HT-29 (cell line): ENCODE measurements at regions not wholly inside any gene's neighbourhood (a gene's known extent, or its start where the extent isn't known, plus 50 kb on each side); places are given as distances from the start of the nearest gene placed in this dataset.

Experiments used
- DNase-seq: peaks from one replicate; pipeline ENCODE4 v3.0.0-alpha.2; 2015; ENCODE audit warnings: low spot score

DNA sequence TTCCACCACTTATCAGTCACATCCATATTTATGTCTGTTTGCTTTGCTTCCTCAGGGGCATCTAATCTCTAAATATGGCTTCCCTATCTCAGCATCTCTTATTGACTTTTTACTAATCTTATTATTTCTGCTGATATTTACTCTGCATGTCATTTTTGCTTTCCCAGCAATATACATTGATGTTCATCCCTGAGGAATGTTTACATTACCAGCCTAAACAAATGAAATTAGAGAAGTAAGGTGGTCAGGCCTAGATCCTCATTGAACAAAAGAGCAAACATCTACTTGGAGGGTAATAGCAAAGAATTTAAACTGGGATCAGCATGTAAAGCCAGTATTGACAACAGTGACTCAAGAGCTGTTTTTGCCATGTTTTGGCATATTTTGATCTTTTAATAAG, 546.4 kb downstream of the MMUT start:
- no peak for DNase-seq

DNA sequence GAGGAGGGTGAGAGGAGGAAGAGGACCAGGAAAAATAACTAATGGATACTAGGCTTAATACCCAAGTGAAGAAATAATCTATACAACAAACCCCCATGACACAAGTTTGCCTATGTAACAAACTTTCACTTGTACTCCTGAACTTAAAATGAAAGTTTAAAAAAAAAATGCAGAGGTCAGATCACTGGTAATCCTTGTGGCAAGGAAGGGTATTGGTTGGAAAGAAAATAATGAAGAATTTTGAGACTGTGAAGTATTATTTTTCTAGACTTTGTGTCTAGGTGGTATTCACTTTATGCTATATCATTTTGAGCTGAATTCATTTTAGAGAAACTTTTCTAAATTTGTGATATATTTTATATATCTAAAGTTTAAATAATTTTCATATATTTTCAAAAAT, 547.5 kb downstream of the MMUT start:
- DNase-seq, result no peak

DNA sequence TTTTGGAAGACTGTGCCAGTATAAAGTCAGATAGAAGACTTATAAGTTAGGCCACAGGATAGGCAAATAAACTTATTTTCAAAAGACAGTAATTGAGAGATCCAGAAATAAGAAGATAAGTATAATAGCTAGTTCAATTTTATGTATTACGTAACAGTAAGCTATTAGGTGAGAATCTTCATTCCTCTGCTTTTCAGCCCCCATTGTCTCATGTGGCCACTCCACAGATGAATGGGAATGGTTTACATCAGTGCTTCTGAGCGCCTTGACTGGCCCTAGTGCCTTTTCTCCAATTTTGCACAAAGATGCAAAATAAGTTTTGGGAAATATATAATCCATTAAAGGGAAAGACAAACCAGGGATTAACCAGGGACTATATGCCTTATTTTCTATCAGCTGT, 550.5 kb downstream of the MMUT start:
- DNase-seq, result no peak

DNA sequence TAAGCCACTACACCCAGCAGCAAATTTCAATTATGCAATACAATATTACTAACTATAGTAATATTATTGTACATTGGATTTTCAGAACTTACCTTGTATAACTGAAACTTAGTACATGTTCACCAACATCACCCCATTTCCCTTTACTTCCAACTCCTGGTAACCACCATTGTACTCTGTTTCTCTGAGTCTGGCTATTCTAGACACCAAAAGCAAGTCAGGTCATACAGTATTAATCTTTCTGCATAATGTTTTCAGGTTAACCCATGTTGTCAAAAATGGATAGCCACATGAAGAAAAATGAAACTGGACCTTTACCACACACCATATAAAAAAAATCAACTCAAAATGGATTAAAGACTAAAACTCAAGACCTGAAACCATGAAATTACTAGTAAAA, 558.2 kb downstream of the MMUT start:
- DNase-seq, result no peak

- DNase-seq, result no peak
Measured at GRCh38 chr6:48894469-48894868, 568.6 kb downstream of the MMUT start.

DNA sequence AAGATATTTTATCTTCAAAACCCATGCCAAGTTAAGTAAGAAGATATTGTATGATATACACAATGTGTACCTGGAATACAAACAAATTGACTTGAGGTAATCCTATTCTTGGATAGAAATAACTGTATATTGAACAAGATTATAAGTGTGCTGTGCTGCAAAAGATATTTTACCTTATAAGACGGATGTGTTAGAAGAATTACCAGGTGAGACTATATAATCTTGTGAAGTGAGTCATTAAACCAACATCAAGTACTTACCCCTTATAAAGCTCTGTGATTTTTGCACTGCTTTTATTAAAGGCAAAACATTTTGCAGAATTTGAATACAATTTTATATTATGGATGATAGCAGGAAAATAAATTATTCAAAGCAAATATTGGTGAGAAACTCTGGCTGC, 570.0 kb downstream of the MMUT start:
- DNase-seq, result no peak

DNA sequence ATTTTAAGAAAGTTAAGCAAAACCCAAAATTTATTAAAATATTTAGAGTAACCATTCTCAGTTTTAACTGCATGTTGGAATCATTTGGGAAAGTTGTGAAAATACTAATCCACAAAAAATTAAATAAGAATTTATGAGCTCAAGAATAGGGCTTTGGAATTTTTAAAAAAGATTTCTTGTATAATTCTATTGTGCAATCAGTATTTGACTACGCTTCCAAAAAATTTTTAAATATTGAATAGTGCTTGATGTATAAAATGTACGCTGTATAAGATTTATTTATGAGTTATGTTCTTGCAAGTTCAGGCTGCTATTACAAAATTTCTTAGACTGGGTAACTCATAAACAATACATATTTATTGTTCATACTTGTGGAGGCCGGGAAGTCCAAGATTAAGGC, 571.7 kb downstream of the MMUT start:
- no peak for DNase-seq

DNA sequence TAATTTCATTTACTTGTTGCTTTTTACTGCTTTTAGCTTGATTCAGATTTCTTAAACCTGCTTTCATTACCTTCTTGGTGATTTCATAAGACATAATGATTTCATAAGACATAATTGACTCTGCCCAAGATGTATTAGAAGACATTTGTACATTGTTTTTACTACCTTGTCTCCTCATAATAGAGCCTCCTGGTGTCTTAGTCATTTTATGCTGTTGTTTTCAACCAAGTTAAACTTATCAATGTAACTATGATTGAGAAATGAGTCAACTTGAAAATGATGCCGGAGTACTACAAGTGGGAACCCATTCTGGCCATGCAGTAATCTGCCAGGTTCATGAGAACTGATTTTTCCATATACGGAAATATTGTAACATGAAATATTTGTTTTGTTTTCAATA, 573.6 kb downstream of the MMUT start:
- no peak for DNase-seq

DNA sequence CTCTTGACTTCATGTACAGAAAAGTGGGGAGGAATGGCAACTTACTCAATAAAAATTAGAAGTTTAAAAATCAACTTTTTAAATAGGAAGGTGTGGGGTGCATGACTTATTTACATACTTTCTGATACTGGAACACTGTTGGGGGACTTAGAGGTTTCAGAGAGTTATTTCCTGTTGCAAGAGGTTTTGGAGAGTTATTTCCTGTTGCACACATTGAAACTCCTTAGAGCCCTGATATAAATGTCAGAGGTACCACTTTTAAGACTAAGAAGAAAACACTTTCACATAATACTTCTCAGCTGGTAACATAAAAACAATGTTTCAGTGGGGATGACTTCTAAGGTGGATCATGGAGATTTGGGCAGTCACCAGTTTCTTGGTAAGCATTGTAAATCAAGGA, 579.9 kb downstream of the MMUT start:
- DNase-seq, result no peak

GRCh38 chr6:48881551-48881950, 581.5 kb downstream of the MMUT start:
- no peak for DNase-seq

- no peak for DNase-seq
Measured at GRCh38 chr6:48869595-48869994, 593.5 kb downstream of the MMUT start.

- no peak for DNase-seq
Measured at GRCh38 chr6:48866682-48867081, 596.4 kb downstream of the MMUT start.

DNA sequence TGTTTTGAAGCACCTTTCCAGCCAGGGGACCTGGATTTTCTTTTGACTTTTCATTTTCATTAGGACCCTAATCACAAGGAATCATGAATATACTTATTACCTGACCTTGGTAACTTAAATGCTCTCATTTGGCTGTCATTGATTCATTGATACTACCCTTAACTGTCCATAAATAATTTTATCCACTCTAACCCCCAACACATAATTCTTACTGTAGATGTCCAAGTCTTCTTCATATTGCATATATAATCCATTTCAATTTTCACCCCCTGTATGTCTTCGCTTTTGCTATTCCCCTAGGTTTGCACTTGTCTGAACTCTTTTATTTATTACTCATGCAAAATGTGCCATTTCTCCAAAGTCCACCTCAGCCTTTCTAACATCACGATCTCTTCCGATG, 602.9 kb downstream of the MMUT start:
- no peak for DNase-seq

GRCh38 chr6:48859562-48860123, 603.4 kb downstream of the MMUT start:
- no peak for DNase-seq

GRCh38 chr6:48845219-48845618, 617.8 kb downstream of the MMUT start:
- DNase-seq, result no peak

- no peak for DNase-seq
Measured at GRCh38 chr6:48844696-48845095, 618.4 kb downstream of the MMUT start.

- DNase-seq, result no peak
Measured at GRCh38 chr6:48840896-48841295, 622.2 kb downstream of the MMUT start.

DNA sequence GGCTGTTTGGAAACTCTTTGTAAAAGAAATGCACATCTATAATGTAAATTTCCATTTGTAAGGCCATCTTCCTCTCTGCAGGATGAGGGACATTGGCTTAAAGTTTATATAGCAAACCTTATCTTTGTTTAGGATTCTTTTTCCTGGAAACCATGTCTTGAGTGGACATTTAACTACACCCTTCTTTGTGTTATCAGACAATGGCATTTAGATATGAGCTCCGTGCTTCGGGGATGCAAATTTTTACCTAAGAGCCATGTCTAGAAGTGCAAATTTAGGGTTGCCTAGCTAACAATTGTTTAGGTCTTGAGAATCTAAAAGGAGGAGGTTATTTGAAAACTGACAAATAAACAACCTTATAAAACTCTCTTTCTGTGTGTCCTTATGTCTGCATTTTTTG, 623.8 kb downstream of the MMUT start:
- no peak for DNase-seq

DNA sequence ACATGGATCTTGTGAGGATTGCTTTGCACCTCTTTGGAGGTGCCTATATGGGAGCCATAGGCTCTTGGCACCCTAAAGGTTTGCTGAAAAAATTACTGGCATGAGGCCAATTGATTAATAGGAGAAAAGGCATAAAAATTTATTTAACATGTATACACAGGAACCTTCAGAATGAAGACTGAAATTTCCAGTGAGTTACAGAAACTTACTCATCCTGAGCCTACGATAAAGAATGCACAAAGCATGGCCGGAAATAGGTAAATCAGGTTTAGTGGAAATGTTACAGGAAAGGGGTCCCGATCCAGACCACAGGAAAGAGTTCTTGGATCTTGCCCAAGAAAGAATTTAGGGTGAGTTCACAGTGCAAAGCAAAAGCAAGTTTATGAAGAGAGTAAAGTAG, 625.3 kb downstream of the MMUT start:
- DNase-seq, result no peak

DNA sequence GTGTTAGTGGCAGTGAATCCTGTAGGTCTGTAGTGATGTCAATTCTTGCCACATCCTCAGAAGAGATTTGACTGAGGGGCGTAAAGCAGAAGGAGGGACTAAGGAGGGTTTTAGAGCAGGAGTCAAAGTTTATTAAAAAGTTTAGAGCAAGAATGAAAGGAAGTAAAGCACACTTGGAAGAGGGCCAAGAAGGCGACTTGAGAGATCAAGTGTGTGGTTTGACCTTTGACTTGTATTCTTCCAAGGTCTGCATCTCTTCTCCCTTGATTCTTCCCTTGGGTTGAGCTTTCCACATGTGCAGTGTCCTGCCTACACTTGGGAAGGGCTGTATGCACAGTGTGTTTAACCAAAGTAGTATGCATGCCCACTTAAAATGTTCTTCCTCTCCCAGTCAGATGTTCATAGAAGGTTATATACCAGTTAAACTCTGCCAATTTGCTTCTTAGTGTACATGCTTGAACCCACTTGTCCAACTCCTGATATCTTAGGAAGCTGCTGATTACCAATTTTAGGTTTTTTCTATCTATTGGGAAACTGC, 627.6 kb downstream of the MMUT start:
- peak; percentile 68 for DNase-seq

GRCh38 chr6:48834706-48835105, 628.3 kb downstream of the MMUT start:
- no peak for DNase-seq

GRCh38 chr6:48833916-48834315, 629.1 kb downstream of the MMUT start:
- no peak for DNase-seq

GRCh38 chr6:48826901-48827701, 636.0 kb downstream of the MMUT start:
- DNase-seq, result peak; percentile 85

GRCh38 chr6:48826152-48826515, 636.9 kb downstream of the MMUT start:
- no peak for DNase-seq
